ENCODE measurements at regions not wholly inside any gene's neighbourhood (a gene's known extent, or its start where the extent isn't known, plus 50 kb on each side); places are given as distances from the start of the nearest gene placed in this dataset.

GRCh38 chr9:3629495-3629894, 103.7 kb upstream of the RFX3 start:
- TF ChIP-seq KAT7 (CRISPR knock-in tag; IDR thresholded peaks at IDR 0.05; ENCODE audit: borderline replicate concordance) (no peak), ZNF501 (CRISPR knock-in tag; IDR thresholded peaks at IDR 0.05) (no peak), SOX5 (CRISPR knock-in tag; IDR thresholded peaks at IDR 0.05; ENCODE audit: borderline replicate concordance) (no peak), ZNF546 (CRISPR knock-in tag; conservative IDR thresholded peaks at IDR 0.05) (no peak), EP300 (IDR thresholded peaks at IDR 0.05; ENCODE audit: low read depth in 2 of 2, low read length in 2 of 2) (no peak), EP300 (CRISPR knock-in tag; IDR thresholded peaks at IDR 0.05; ENCODE audit: borderline replicate concordance) (no peak), EZH2 (conservative IDR thresholded peaks at IDR 0.05; ENCODE audit: low read depth, low read length) (no peak), CTCF (CRISPR knock-in tag; IDR thresholded peaks at IDR 0.05) (no peak), POLR2AphosphoS5 (IDR thresholded peaks at IDR 0.05; ENCODE audit: low read depth, low read length) (no peak), ZNF781 (CRISPR knock-in tag; IDR thresholded peaks at IDR 0.05; ENCODE audit: borderline replicate concordance, not compliant biosample characterization) (no peak), POLR2A (IDR thresholded peaks at IDR 0.05; ENCODE audit: insufficient read depth in 1 of 2, low read depth in 2 of 2, low read length in 2 of 2) (no peak), HINFP (CRISPR knock-in tag; IDR thresholded peaks at IDR 0.05; ENCODE audit: low read depth) (no peak)

Data from HepG2 (cell line).